ENCODE measurements at regions not wholly inside any gene's neighbourhood (a gene's known extent, or its start where the extent isn't known, plus 50 kb on each side); places are given as distances from the start of the nearest gene placed in this dataset.

DNA sequence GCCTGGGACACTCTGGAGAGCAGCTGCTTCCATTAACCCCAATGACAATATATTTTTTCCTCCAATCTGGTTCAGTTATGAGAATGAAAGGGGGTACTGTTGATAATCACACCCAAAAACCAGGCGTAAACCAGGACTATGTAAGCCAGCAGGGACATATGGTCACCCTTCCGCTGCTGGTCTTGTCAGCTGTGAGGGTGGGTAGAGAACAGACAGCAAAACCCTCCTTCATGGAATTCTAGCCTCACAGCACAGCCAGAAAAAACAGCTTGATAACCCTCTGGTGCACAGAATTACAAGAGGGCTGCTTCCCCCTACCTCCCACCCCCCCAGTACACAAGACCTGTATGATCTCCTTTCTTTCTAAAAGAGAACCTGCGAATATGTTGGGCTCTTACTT, 368.8 kb upstream of the ZMIZ1 start:
- DNase-seq: no peak

DNA sequence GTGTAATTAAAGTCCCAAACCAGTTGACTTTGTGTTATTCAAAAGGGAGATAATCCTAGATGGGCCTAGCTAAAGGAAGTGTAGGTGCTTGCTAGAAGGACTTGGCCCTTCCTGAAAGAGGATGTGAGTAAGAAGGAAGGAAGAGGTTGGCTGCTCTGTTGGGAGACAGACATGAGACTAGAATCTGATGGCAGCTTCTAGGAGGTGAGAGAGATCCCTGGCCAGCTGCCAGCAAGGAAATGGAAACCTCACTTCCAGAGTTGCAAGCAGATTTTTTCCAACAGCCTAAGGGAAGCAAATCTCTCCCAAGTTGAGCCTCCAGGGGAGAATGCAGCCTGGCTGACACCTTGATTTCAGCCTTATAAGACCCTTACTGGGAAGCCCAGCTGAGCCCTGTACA, 368.4 kb upstream of the ZMIZ1 start:
- no peak for DNase-seq

DNA sequence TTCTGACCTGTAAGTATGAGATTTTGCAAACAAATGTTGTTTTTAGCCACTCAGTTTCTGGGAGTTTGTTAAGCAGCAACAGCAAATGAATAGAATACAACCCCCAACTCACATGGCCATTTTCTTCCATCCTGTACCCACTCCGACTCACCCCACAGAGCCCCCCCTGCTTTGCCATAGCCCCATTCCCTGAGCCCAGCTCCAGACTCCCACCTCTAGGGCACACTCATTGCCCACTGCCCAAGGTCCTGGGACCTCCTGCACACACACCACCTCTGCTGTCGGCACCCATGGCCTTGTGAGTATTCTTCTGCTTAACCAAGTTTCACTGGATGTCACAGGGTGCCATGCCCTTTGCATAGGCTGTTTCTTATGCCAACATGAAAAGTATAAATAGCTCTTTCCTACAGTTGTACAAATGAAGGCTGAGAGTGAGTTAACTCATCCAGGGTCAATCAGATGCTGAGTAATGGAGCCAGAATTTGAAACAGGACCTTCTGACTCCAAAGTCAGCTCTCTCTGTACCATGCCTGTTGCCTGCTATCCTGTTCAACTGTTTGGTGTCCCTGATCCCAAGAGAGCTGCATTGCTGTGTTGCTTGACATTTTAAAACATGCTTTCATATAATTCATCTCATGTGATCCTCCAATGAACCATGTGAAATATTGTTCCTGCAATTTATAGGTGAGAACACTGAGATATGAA, 367.8 kb upstream of the ZMIZ1 start:
- no peak for DNase-seq

DNA sequence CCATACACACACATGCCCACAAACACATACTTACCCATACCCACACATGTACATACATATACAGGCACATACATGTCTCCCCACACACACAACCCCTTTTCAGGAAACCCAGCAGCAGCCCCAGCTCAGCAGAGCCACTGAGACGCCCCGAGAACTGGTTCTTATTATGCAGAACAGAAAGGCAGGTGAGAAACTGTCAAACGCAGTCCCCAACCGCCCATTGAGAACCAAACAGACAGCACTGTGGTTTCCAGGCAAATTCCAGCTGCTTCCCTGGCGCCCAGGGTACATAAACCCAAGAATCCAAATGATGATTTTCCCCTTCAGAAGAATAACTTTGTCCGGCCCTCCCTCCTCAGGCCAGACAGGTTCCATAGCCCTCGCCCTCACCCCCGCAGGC, 366.6 kb upstream of the ZMIZ1 start:
- DNase-seq: no peak

DNA sequence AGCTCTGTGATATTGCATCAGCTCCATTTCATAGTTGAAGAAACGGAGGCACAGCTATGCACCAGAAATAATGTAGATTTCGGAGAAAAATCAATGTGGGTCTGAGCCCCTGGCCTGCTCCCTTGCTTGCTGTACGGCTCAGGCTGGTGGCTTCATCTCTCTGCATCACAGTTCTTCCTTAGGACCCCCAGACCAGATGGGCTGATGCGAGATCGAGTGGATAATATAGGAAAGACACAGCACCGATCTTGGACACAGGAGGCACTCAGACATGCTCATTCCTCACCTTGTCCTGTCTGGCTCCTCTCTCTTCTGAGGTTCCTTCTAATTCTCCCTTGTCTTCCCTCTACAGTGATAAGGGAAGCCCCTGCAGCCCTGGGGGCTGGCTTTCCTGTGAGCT, 365.9 kb upstream of the ZMIZ1 start:
- no peak for DNase-seq

DNA sequence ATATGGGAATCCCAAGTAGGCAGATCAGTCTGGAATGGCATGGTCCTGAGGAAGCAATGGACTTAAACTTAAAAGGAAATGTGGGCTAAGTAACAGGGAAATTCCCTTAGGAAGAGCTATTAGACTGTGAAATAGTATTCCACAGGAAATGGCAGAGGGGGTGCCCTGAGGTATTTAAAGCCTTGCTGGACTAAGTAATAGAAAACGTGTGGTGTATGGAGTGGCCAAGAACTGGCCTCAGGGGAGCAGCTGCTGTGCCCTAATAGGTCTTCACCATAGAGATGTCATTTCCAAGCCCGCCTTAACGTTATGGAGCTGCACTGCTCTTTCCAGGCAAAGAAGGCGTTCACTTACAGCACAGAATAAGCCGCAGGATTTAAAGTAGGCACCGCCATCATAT, 365.2 kb upstream of the ZMIZ1 start:
- DNase-seq: no peak

DNA sequence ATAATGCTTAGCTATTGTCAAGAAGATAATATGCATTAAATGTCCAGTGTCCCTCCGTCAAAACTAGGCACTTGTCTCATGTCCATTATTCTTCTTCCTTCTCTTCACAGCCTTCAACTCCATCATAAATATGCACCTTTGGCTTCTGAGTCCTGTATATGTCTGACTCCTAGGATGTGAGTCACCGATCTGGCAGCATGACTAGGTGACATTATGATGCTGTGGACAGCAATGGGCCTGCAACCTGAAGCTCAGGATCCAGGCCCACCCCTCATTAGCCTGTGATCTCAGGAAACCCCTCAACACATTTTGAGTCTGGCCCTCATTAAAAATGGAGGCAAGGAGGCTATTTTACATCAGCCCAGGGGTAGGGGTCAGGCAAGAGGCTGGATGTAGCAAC, 362.5 kb upstream of the ZMIZ1 start:
- DNase-seq: no peak

DNA sequence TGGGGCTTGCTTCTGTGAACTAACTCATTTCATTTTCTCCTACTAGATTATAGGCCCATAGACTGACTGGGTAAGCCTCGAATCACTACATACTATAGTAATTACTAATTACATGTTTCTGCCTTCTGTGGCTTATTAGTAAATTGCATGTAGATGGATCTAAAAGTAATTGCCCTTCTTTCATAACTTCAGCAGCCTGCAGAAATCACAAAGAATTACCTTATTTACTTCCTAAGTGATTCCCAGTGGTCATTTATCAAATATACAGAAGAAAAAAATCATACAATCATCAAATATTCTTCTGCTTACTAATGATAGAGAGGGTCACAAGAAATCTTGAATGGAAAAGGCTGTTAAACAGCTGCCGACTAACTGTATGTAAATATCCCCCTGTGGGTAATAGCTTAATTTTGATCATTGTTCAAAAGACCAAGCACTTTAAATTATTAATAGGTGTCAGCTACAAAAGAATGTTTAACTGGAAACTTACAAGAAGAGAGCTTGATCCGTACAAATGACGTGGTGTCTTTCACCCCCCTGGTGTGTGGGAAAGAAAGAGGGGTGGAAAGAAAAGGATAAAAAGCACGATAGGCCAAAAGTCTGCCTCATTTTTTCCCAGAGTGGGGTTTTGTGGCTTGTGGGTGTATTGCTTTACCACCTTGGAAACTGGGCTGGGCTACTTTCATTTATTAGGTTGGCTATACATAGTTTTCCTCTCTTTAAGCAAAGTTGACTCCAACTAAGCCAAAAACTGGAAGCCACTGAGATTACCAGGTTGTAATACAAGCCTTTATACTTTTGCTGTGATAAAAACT, 361.8 kb upstream of the ZMIZ1 start:
- peak; percentile 4 for DNase-seq

DNA sequence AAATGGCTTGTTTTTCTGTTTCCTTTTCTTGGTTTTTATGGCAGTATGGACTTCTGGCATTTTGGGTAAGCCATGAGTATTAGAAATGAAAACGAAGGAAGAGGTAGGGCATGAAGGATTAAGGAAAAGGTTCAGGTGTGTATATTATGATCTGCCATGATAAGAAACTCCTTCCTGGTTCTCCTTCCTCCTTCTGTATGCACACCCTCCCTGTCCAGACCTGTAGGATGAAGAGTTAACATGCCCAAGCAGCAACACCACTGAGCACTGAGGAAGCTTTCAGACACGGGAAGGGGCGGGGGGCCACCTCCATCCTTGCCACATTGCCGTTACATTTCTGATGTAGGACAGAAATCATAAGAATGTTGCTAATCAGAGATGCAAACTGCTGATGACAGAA, 361.0 kb upstream of the ZMIZ1 start:
- no peak for DNase-seq

DNA sequence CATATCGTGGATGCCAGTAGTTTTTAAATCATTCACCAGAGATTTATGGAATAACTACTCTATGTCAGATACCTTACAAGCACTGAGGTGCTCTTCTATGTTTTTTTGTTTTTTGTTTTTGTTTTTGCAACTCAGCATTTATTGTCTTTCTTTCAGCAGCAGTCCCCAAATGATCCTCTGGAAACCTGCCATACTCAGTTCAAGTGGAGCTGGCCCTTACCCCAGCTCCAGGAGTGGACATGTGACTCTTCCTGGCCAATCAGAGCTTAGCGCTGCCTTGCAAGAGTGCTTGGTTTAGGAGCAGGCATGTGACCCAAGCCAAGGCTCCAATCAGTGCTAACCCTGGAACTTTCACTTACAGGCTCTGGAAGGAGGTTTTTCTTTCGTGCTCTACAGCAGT, 356.6 kb upstream of the ZMIZ1 start:
- no peak for DNase-seq

DNA sequence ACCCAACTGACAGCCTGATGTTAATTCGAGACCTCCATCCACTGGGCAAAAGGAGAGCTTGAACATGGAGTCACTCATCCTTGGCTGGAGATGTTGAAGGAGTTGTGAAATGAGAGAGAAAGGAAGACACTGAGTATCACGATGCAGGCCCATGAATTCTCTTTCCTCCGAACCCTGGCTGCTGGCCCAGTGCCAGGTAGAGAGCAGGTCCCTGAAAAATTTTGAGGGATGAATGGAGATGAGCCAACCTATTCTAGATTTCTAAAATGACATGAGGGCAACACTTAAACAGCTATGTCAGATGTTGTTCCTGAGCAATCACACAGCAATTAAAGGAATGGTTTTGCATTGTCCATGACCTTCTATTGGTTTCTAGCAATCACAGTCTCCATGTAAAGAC, 355.1 kb upstream of the ZMIZ1 start:
- DNase-seq: no peak

DNA sequence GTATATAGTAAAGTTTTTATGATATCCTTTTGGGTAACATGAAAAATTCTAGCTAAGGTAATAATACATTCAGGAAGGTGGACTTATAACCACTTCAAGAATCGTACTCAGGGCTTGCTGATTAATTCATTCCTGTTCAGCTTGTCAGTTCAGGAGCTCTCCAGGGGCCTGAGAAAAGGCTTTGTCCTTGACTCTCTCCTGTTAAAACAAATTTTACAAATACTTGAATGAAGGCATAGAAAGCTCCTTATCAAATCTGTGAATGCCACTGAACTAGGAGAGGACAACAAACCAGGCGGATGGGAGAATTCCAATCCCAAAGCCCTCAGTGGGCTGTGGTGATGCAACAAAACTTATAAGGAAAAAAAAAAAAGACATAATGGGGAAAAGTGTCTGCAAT, 354.5 kb upstream of the ZMIZ1 start:
- DNase-seq: no peak

DNA sequence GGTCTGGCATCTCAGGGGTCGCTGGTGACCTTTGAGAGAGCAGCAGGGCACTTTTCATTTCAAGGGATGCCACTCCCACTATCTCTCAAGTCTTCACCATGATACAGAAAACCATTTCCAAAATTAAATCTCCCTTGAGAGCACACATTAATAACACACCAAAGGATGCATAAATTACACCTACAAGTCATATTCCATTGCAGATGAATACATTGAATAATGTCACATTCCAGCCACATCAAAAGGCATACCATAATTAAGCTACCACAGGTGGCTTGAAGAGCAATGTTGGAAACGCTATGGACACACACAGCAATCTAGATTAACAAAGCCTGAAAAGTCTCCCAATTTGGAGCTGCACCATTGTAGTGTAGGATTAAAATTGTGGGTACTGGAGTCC, 353.3 kb upstream of the ZMIZ1 start:
- DNase-seq: no peak

DNA sequence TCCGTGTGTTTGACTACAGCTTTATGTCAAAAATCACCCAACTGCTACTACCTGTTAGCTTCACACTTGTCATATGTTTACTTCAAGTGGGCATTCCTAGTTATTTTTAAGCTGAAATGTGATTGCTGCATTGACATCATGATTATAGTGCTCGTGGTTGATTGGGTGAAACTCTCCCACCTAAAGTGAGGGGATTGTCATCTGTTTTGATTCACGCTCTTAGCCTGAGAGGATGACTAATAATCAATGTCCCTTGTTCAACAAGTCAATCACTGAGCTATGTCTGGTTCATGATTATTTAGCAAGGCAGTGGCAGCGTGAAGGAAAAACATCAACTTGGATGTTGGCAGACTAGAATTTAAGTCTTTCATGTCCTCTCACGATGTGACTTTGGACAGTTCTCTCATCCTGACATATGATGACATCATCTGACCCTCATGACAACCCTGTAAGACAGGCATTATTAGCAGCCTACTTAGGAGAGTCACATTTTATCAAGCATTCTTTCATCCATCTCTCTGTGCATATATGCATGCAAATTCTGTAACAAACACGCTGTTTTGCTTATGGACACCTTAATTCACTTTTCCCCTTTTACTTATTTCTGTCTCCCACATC, 352.6 kb upstream of the ZMIZ1 start:
- no peak for DNase-seq

DNA sequence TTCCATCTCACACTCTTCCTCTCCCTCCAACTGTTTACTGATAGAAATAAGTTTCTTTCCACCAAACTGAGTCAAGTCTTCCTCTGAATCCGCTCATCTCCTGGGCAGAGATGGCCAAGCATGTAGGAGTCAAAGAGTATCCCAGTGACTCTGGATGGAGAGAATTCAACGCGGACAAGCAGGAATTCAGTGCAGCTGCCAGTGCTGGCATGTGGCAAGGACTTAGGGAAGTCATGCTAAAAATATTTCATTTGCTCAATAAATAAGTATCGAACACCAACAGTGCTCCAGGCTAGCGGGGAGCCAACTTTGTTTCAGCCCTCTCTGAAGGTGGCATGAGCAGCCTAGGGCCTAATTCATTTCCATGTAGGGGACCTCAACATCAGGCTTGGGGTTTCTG, 351.6 kb upstream of the ZMIZ1 start:
- no peak for DNase-seq

DNA sequence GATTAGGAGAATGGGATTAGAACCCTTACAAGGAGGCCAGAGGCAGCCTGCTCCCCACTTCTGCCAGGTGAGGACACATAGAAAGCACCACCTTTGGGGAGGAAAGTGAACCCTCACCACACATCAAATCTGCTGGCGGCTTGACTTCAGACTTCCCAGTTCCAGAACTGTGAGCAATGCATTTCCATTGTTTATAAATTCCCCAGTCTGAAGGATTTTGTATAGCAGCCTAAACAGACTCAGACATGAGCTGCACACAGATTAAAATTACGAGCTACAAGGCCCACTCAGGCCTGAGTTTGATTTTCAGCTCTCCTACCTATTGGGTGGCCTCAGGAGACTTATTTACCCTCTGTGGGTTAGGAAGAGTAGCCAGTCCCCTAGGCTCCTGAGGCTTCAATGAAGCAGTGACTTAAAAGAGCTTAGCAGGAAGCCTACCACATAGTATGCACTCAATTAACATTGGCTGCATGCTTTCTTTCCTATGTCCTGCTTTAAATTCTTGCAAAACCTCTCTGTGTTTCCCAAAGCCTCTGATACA, 350.7 kb upstream of the ZMIZ1 start:
- DNase-seq: no peak

DNA sequence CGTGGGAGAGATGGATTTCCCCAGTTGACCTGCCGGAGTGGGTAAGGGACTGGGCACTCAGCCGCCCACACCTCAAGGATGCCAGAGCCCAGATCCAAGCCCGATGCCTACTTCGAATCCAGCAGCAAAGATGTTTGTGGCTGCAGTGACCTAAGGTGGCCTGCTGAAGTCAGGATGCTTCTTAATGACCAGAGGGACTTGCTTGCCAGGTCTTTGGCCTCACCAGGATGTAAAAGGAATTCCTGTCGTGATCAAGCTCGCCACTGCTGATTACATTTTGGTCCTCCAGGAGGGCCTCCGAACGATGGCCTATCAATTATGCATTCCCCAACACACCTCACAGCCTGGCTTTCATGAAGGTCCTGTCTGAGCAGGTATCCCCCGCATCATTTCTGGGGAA, 349.5 kb upstream of the ZMIZ1 start:
- DNase-seq: no peak

DNA sequence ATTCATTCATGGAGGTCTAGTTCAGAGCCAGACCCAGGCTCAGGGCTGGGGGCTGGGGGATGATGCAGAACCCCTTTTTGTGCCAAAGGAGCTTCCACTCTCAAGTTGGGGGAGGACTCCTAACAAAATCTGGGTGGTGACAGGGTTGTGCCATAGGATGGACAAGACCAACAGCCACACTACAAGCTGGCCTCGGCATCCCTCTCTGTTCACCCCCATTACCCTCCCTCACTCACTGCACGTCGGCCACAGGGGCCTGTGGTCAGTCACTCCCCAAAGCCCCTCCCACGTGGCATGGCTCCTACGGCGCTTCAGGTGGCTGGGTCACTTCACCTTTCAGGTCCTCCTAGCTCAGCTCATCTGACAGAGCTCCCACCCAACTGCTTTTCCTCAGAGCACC, 348.7 kb upstream of the ZMIZ1 start:
- DNase-seq: no peak

DNA sequence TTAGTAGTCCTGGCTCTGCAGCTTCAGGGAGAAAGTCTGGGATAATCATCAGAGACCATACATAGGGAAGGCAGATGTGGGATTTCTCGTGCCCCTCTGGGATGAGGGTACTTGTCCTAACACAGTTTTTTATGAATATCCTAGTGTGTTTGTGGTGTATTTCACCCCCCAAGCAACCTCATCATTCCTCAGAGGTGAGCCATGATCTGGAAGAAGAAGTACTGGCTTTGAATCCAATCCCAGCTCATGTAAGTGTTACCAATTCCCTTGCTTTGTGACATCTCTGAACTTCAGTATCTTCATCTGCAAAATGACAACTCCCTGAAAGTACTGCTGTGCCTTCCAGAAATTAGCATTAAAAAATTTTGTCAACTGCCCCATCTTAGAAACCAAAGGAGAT, 347.5 kb upstream of the ZMIZ1 start:
- DNase-seq: no peak

DNA sequence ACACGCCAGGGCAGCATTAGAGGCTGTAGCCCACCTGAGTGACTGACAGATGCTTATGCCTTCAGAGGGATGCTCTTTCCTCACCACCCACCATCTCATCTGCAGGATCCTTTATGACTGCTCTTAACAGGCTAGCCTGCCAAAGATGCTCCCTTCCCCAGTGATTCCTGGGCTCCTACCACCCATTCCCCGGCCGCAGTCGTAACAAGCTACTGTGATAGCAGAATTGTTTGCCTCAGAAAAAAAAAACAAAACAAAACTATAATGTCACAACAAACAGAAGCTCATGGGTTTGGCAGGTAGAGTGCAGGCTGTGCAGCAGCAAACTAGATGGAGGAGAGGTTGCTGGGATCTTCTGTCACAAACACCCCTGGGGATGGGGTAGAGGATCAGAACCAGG, 343.9 kb upstream of the ZMIZ1 start:
- DNase-seq: no peak

DNA sequence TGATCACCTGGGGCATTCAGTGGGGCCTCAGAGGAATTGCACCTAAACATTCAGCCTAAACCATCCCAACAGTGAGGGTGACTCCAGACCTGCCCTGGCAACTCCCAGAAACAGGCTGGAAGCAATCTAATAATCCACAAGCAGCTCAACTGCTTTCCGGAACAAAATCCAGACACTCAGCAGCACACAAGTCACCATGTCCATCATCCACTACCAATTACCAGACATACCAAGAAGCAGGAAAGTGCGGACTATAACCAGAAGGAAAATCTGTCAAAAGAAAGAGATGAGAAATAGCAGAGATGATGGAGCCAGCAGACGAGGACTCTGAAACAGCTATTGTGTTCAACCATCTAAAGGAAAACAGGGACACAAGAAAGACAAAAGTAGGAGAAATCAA, 342.6 kb upstream of the ZMIZ1 start:
- DNase-seq: no peak

DNA sequence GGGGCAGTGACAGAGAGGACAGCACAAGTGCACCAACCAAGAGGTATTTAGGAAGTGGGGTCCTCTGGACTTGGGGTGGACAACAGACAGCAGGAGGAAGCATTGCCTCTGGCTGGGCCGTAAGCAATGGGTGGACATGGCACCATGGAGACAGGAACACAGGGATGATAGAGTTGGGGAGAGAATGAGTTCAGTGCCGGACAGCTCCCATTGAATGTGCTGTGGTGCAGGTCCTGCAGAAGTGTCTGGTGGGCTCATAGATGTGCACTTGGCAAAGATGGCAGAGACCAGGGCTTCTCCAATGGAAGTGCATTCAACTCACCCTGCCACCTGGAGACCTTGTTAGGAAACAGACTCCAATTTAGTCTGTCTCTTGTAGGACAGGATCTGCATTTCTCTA, 341.5 kb upstream of the ZMIZ1 start:
- DNase-seq: no peak

DNA sequence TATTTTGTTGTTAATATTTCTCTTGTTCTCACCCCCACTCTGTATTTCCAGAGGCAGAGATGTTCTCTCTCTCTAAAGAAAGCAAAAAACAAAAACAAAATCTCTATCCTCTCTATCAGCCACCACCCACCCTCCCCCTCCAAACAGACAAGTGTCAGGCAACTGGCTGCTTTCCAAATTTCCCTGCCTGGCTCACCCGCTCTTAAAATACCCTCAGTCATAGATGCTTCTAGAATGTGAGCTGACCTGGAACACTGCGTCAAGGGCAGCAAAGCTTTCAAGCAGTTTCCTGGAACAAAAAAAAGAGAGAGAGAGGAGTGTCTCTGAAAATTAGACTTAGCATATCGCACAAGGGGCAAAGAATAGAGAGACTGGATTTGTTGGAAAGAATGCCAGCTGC, 341.0 kb upstream of the ZMIZ1 start:
- peak; percentile 35 for DNase-seq

DNA sequence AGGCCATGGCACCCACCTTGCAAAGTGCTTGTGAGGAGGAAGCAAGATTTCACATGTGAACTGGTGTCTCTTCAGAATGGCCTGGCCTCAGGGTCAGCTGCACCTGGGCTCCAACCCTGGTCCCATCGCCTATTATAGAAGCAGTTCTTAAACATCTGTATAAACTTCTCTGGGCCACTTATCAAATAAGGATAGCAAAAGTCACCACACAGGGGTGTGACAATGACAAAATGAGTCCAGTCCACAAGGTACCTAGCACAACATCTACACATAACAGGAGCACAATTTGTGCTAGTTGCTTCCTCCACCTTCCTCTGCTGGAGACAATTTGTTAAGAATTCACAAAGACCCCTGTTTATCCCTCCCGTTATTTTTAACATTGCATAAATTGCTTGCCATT, 340.6 kb upstream of the ZMIZ1 start:
- DNase-seq: no peak
